ENCODE measurements at regions not wholly inside any gene's neighbourhood (a gene's known extent, or its start where the extent isn't known, plus 50 kb on each side); places are given as distances from the start of the nearest gene placed in this dataset.
"Not testable (repeated sequence)": the region's sequence is repeated elsewhere in the genome, so short reads cannot be mapped to it uniquely, and the experiment has no call there.

DNA sequence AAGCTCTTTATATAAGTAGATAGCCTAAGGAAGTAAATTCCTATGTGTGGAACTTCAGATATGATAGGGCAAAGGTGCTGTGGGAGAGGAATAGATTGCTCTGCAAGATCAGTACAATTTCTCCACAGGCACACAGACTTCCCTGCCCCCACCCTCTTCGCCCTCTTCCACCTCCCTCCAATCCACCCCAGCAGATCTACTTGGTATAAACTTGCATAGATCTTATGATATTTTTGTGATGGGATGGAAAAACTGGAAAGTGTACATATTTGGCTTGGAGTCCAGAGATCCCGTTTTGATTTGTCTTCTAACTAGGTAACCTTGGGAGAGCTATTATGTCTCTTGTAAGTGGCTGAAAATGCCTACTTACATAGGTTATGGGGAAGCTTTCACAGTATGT lies 586.3 kb upstream of the USP24 start:
- H3K9me3 ChIP-seq (ENCODE audit: control insufficient read depth, insufficient read depth, low read length): no peaks in the 10 kb centered on the region
- H3K4me3 ChIP-seq (ENCODE audit: low read depth, low read length): no peak overlapping the region
- H3K27ac ChIP-seq (ENCODE audit: low read depth, low read length): no peak overlapping the region

GRCh38 chr1:55800503-55800902 lies 585.3 kb upstream of the USP24 start:
- H3K36me3 ChIP-seq (ENCODE audit: control insufficient read depth, insufficient read depth, low read length): no peaks in the 10 kb centered on the region
- H3K27ac ChIP-seq (ENCODE audit: low read depth, low read length): no peak overlapping the region
- no peak overlapping the region for H3K9ac ChIP-seq (ENCODE audit: low read depth, low read length)
- no peak overlapping the region for H3K4me3 ChIP-seq (ENCODE audit: low read depth, low read length)
- H3K4me1 ChIP-seq (ENCODE audit: control insufficient read depth, insufficient read depth, low read length): no peaks in the 10 kb centered on the region
- H3K9me3 ChIP-seq (ENCODE audit: control insufficient read depth, insufficient read depth, low read length): no peaks in the 10 kb centered on the region
- H3K27me3 ChIP-seq (ENCODE audit: control insufficient read depth, insufficient read depth, low read length): no peaks in the 10 kb centered on the region

More for the DNA sequence above, 586.3 kb upstream of the USP24 start:
- H3K27me3 ChIP-seq (ENCODE audit: control insufficient read depth, insufficient read depth, low read length): no peaks in the 10 kb centered on the region
- H3K4me1 ChIP-seq (ENCODE audit: control insufficient read depth, insufficient read depth, low read length): no peaks in the 10 kb centered on the region
- no peaks in the 10 kb centered on the region for H3K36me3 ChIP-seq (ENCODE audit: control insufficient read depth, insufficient read depth, low read length)
- H3K9ac ChIP-seq (ENCODE audit: low read depth, low read length): no peak overlapping the region

GRCh38 chr1:55793856-55794255 lies 578.7 kb upstream of the USP24 start:
- Histone ChIP-seq H3K4me1 (ENCODE audit: control insufficient read depth, insufficient read depth, low read length) (no peaks in the 10 kb centered on the region), H3K27me3 (ENCODE audit: control insufficient read depth, insufficient read depth, low read length) (no peaks in the 10 kb centered on the region), H3K9me3 (ENCODE audit: control insufficient read depth, insufficient read depth, low read length) (peaks cover 5% of the 10 kb centered on the region; the same call in 1 of the 2 replicates), H3K27ac (ENCODE audit: low read depth, low read length) (no peak overlapping the region), H3K4me3 (ENCODE audit: low read depth, low read length) (no peak overlapping the region), H3K9ac (ENCODE audit: low read depth, low read length) (no peak overlapping the region), H3K36me3 (ENCODE audit: control insufficient read depth, insufficient read depth, low read length) (no peaks in the 10 kb centered on the region)

GRCh38 chr1:55792870-55793269 lies 577.7 kb upstream of the USP24 start:
- no peaks in the 10 kb centered on the region for H3K36me3 ChIP-seq (ENCODE audit: control insufficient read depth, insufficient read depth, low read length)
- no peak overlapping the region for H3K4me3 ChIP-seq (ENCODE audit: low read depth, low read length)
- H3K27me3 ChIP-seq (ENCODE audit: control insufficient read depth, insufficient read depth, low read length): no peaks in the 10 kb centered on the region
- peaks cover 5% of the 10 kb centered on the region; the same call in 1 of the 2 replicates for H3K9me3 ChIP-seq (ENCODE audit: control insufficient read depth, insufficient read depth, low read length)
- H3K9ac ChIP-seq (ENCODE audit: low read depth, low read length): no peak overlapping the region
- no peak overlapping the region for H3K27ac ChIP-seq (ENCODE audit: low read depth, low read length)
- H3K4me1 ChIP-seq (ENCODE audit: control insufficient read depth, insufficient read depth, low read length): no peaks in the 10 kb centered on the region

DNA sequence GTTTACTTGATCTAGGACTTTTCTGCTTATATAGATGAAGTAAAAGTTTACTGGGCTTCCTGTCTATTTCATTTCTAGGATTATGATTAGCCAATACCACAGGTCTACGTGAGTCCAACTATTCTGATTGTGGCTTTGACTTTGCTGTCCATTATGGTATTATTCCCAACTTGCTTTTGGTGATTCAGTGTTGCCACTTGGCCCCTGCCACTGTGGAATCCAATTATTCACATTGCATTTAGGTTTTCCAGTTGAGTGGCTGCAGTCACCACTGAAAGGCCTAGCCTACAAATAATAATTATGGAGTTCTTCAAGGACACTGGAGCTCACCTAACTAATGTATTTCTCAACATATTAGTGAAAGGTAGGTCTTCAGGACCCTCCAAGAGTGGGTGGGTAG lies 574.3 kb upstream of the USP24 start:
- H3K27me3 ChIP-seq (ENCODE audit: control insufficient read depth, insufficient read depth, low read length): no peaks in the 10 kb centered on the region
- no peaks in the 10 kb centered on the region for H3K4me1 ChIP-seq (ENCODE audit: control insufficient read depth, insufficient read depth, low read length)
- H3K27ac ChIP-seq (ENCODE audit: low read depth, low read length): no peak overlapping the region
- H3K9ac ChIP-seq (ENCODE audit: low read depth, low read length): no peak overlapping the region
- no peaks in the 10 kb centered on the region for H3K36me3 ChIP-seq (ENCODE audit: control insufficient read depth, insufficient read depth, low read length)
- peaks cover 3% of the 10 kb centered on the region; the same call in 1 of the 2 replicates for H3K9me3 ChIP-seq (ENCODE audit: control insufficient read depth, insufficient read depth, low read length)
- no peak overlapping the region for H3K4me3 ChIP-seq (ENCODE audit: low read depth, low read length)

GRCh38 chr1:55786396-55786795 lies 571.2 kb upstream of the USP24 start:
- H3K27ac ChIP-seq (ENCODE audit: low read depth, low read length): no peak overlapping the region
- H3K36me3 ChIP-seq (ENCODE audit: control insufficient read depth, insufficient read depth, low read length): no peaks in the 10 kb centered on the region
- no peaks in the 10 kb centered on the region for H3K4me1 ChIP-seq (ENCODE audit: control insufficient read depth, insufficient read depth, low read length)
- H3K9ac ChIP-seq (ENCODE audit: low read depth, low read length): no peak overlapping the region
- no peaks in the 10 kb centered on the region for H3K27me3 ChIP-seq (ENCODE audit: control insufficient read depth, insufficient read depth, low read length)
- no peak overlapping the region for H3K4me3 ChIP-seq (ENCODE audit: low read depth, low read length)
- no peaks in the 10 kb centered on the region for H3K9me3 ChIP-seq (ENCODE audit: control insufficient read depth, insufficient read depth, low read length)

DNA sequence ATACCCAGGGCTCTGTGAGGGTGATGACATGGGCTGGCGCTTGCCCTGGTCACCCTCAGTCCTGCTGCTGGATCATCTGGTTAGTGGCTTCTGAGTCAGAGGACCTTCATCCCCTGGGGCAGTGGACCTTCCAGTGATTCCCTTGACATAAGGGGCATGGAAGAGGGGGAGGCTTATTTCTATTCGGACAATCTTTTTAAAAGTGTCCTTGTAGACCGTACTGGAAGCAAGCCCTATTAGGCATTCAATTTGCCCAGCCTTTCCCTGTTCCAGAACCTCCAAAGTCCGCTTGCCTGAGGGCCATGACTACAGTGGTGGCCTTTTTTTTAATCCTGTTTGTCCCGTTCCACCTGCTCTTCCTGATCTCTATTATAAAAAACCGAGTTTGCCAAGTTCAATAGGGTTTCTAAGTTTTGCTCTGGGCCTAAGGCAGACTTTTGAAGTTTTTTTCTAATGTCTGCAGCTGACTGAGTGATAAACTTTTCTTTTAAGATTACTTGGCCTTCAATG lies 569.8 kb upstream of the USP24 start:
- H3K36me3 ChIP-seq (ENCODE audit: control insufficient read depth, insufficient read depth, low read length); H3K4me3 ChIP-seq (ENCODE audit: low read depth, low read length); H3K9ac ChIP-seq (ENCODE audit: low read depth, low read length); H3K27me3 ChIP-seq (ENCODE audit: control insufficient read depth, insufficient read depth, low read length); H3K9me3 ChIP-seq (ENCODE audit: control insufficient read depth, insufficient read depth, low read length); H3K4me1 ChIP-seq (ENCODE audit: control insufficient read depth, insufficient read depth, low read length); H3K27ac ChIP-seq (ENCODE audit: low read depth, low read length): not testable (repeated sequence)

DNA sequence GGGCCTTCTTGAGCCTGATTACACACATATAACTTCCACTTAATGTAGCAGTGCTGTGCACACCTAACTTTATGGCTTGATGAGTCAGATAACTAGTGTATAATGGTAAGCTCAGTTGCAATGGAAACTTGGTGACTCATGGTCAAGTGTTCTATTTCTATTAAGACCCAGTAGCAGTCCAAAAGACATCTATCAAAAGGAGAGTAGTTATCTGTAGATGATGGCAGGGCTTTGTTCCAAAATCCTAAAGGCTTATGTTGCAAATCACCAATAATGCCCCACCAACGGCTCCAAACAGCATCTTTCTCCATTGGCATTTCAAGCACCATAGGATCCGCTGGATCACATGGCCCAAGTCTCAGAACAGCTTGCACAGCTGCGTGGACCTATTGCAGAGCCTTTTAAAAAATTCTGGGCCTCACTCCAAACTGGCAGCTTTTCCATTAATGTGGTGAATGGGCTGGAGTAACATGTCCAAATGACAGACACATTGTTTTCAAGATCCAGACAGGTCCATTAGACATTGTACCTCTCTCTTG lies 566.8 kb upstream of the USP24 start:
- Histone ChIP-seq H3K27me3 (ENCODE audit: control insufficient read depth, insufficient read depth, low read length) (no peaks in the 10 kb centered on the region), H3K27ac (ENCODE audit: low read depth, low read length) (no peak overlapping the region)

GRCh38 chr1:55781003-55781402 lies 565.8 kb upstream of the USP24 start:
- H3K27ac ChIP-seq (ENCODE audit: low read depth, low read length): no peak overlapping the region

More for the DNA sequence above, 566.8 kb upstream of the USP24 start:
- Histone ChIP-seq H3K36me3 (ENCODE audit: control insufficient read depth, insufficient read depth, low read length) (no peaks in the 10 kb centered on the region), H3K9me3 (ENCODE audit: control insufficient read depth, insufficient read depth, low read length) (no peaks in the 10 kb centered on the region), H3K4me1 (ENCODE audit: control insufficient read depth, insufficient read depth, low read length) (no peaks in the 10 kb centered on the region), H3K4me3 (ENCODE audit: low read depth, low read length) (no peak overlapping the region), H3K9ac (ENCODE audit: low read depth, low read length) (no peak overlapping the region)

GRCh38 chr1:55777545-55777944 lies 562.4 kb upstream of the USP24 start:
- no peaks in the 10 kb centered on the region for H3K27me3 ChIP-seq (ENCODE audit: control insufficient read depth, insufficient read depth, low read length)
- H3K4me3 ChIP-seq (ENCODE audit: low read depth, low read length): no peak overlapping the region
- H3K9me3 ChIP-seq (ENCODE audit: control insufficient read depth, insufficient read depth, low read length): no peaks in the 10 kb centered on the region
- no peak overlapping the region for H3K9ac ChIP-seq (ENCODE audit: low read depth, low read length)
- H3K27ac ChIP-seq (ENCODE audit: low read depth, low read length): no peak overlapping the region
- H3K4me1 ChIP-seq (ENCODE audit: control insufficient read depth, insufficient read depth, low read length): no peaks in the 10 kb centered on the region
- H3K36me3 ChIP-seq (ENCODE audit: control insufficient read depth, insufficient read depth, low read length): no peaks in the 10 kb centered on the region

More at GRCh38 chr1:55781003-55781402, 565.8 kb upstream of the USP24 start:
- no peaks in the 10 kb centered on the region for H3K27me3 ChIP-seq (ENCODE audit: control insufficient read depth, insufficient read depth, low read length)
- no peak overlapping the region for H3K4me3 ChIP-seq (ENCODE audit: low read depth, low read length)
- H3K36me3 ChIP-seq (ENCODE audit: control insufficient read depth, insufficient read depth, low read length): no peaks in the 10 kb centered on the region
- H3K4me1 ChIP-seq (ENCODE audit: control insufficient read depth, insufficient read depth, low read length): no peaks in the 10 kb centered on the region
- no peak overlapping the region for H3K9ac ChIP-seq (ENCODE audit: low read depth, low read length)
- H3K9me3 ChIP-seq (ENCODE audit: control insufficient read depth, insufficient read depth, low read length): no peaks in the 10 kb centered on the region

GRCh38 chr1:55775007-55775406 lies 559.8 kb upstream of the USP24 start:
- no peaks in the 10 kb centered on the region for H3K9me3 ChIP-seq (ENCODE audit: control insufficient read depth, insufficient read depth, low read length)
- H3K4me1 ChIP-seq (ENCODE audit: control insufficient read depth, insufficient read depth, low read length): no peaks in the 10 kb centered on the region
- H3K4me3 ChIP-seq (ENCODE audit: low read depth, low read length): no peak overlapping the region
- no peak overlapping the region for H3K27ac ChIP-seq (ENCODE audit: low read depth, low read length)
- H3K36me3 ChIP-seq (ENCODE audit: control insufficient read depth, insufficient read depth, low read length): no peaks in the 10 kb centered on the region
- H3K27me3 ChIP-seq (ENCODE audit: control insufficient read depth, insufficient read depth, low read length): no peaks in the 10 kb centered on the region
- no peak overlapping the region for H3K9ac ChIP-seq (ENCODE audit: low read depth, low read length)

All from HUES48 (cell line).